ENCODE measurements at regions not wholly inside any gene's neighbourhood (a gene's known extent, or its start where the extent isn't known, plus 50 kb on each side); places are given as distances from the start of the nearest gene placed in this dataset.

DNA sequence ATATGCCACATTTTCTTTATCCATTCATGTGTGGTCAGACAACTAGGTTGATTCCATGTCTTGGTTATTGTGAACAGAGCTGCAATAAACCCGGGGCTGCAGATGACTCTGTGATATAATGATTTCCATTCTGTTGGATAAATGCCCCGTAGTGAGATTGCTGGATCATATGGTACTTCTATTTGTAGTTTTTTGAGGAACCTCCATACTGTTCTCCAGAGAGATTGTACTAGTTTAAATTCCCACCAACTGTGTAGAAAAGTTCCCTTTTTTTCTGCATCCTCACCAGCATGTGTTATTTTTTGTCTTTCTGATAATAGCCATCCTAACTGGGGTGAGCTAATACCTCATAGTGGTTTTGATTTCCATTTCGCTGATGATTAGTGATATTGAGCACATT is 62.2 kb upstream of the MAP3K4 start:
- TF ChIP-seq EZH2 (IDR thresholded peaks at IDR 0.05; ENCODE audit: insufficient read depth, poor library complexity, severe bottlenecking), result no peak
- TF ChIP-seq EZH2phosphoT487 (IDR thresholded peaks at IDR 0.05; ENCODE audit: insufficient read depth, low read depth), result no peak
